ENCODE measurements at regions not wholly inside any gene's neighbourhood (a gene's known extent, or its start where the extent isn't known, plus 50 kb on each side); places are given as distances from the start of the nearest gene placed in this dataset.

DNA sequence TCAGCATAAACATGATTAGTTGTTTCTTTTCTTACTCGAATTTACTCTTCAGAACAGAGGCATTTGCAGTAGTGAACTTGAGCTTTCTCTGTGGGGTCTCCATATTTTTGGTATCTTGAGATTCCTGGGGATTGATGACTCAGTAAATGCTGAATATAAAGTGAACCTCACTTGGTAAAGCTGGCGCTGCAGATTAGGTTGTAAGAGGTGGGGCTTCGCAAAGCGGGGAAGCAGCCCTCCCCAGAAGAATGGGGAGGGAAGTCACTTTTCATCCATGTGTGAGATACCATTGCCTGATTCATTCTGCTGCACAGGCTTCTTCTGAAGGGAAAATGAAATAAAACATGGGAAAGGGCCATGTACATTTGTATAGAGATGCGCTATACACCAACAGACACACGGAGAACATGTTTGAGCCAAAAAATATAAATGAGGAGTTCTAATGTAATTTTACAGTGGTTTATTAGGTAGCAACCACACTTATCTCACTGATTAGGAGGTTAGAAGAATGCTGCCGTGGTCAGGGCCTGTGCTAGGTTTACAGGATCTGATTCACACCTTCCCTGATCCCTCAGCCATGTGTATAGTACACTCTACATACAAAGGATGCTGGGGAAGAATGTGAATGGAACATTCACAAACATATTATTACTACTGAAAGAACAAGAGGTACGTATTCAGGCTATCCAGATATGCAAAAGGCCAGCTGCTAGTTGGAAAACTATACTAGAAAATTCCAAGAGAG, 63.5 kb downstream of the DNTTIP2 start:
- no peak for DNase-seq

DNA sequence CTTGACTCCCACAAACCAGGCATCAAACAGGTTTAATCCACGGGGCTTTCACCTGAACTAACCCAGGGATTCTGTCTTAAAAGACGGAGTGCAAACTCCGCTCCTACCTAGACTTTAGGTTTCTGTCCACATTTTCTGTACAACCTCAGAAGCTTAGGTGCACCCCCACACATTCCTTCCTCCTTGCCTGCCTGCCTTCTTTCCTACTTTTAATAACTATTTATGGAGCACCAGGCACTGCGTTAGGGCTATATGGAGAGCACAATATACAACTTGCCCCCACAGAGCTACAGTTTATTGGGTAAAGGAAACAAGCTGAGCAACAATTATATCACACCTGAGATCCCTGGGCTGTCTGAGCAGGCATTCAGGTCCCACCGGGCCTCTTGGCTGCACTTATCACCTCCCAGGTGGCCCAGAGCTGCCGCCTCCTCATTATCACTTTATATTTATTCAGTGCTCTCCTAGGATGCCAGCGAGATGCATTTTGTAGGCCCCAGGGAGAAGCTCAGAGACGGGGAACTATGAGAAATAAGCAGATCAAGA, 64.1 kb downstream of the DNTTIP2 start:
- DNase-seq = no peak

DNA sequence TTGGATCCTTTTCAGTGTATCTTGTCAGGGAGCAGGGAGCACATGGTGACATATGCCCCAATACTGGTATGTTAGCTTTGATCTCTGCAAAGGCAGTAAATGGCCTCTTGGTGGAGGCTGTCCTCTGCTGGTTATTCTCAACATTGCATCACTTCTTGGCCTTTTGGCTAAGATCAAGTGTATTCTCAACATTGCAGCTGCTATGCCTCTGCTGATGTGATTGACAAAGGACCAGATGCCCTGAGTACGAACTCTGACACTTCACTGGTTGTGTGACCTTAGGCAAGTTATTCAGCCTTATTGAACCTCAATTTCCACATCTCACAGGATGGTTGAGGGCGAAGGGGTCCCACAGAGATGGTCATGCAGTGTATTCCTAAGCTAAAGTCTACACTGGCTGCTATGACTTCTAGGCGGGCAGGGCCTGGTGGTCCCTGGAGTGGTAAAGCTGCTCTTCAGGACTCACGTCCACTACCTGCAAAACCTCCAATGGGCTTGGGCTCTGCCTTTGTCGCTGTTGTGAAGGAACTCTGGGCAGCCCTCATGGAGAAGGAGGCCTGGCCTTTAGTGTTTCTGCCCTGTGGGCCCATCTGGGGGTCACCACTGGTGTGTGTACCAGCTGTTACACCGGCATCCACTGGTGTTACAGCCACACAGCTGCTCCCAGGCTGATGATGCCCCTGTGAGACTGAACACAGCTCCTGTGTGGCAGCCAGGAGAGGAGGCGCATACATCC, 64.8 kb downstream of the DNTTIP2 start:
- peak; percentile 90 for DNase-seq

DNA sequence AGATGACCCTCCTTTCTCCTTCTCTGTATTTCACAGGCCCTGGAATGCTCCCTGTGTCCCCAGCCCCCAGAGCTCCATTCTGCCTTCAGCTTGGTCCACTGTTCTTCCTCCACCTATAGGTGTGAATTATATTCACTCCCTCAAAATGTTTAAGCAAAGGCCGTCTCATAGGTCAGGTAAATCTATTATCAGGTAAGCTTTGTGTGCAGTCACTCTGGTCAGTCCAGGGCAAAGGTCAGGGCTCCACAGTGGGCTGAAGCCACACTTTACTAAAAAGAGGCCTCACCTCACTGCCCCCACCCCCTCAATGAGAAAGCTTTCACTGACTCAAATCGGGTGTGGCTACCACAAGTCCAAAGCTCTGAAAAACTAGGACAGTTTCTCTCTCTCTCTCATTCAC, 65.9 kb downstream of the DNTTIP2 start:
- DNase-seq = no peak

DNA sequence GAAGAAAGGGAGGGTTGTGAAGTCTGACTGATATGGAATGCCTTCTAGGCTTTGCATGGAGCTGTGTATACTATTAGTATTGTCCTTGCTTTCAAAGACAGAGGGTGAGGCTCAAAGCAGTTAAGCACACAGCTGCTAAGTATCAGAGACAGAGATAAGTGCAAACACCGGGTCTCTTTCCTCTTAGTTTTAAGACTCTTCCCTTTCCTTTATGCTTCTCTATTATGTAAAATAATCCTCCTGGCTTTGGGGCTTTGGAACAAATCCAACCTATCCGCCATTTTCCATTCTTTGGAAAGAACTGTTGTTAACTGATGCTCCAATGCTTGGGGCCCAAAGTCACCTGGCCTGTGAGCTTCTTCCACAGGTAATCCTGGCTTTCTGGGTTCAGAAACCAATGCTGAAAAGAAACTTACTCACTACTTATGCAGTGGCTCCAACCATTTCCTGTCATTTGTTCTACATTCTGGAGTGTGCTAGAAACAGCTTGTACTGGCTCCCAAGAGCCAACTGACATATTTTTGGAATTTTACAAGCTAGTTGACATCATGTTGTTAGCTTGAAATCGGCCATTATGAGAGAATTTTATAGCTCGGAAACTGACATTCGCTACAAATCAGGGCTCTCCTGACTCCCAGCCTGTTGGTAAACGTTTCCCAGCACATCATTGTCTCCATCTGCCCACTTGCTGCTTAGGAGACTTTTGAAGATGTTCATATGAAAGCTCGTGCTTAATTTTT, 67.5 kb downstream of the DNTTIP2 start:
- no peak for DNase-seq

DNA sequence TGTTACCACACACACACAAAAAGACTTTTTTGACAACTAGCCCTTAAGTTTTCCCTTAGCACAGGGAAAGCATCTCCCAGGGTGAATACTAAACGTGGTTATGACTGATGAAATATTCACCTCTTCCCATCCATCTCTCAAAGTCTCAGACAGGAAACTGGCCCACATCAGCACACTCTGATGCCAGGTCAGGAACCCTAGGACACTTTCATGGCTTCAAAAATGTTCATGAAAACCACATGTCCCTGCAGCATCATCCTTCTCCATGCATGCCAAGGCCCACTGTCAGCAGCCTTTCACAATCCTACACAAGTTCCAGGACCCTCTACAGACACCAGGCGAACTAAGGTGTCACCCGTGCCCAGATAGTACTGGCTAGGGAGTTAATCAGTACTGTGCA, 68.7 kb downstream of the DNTTIP2 start:
- DNase-seq = no peak

DNA sequence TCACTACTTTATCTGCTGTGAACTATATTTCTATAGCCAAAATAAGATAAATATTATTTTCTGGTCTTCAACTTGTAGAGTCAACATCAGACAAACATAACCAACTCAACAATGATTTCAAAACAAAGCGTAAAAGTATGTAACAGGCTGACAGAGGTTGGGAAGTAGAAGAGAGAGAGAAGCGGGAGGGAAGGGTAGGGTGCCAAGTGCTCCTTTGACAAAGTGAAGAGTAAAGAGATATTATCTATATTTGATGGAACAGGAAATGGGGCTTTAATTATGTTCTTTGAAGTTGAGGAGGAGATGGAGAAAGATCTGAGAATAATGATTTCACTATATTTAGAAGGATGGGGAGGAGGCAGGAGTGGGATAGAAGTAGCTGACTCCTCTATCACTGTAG, 70.1 kb downstream of the DNTTIP2 start:
- DNase-seq = no peak

DNA sequence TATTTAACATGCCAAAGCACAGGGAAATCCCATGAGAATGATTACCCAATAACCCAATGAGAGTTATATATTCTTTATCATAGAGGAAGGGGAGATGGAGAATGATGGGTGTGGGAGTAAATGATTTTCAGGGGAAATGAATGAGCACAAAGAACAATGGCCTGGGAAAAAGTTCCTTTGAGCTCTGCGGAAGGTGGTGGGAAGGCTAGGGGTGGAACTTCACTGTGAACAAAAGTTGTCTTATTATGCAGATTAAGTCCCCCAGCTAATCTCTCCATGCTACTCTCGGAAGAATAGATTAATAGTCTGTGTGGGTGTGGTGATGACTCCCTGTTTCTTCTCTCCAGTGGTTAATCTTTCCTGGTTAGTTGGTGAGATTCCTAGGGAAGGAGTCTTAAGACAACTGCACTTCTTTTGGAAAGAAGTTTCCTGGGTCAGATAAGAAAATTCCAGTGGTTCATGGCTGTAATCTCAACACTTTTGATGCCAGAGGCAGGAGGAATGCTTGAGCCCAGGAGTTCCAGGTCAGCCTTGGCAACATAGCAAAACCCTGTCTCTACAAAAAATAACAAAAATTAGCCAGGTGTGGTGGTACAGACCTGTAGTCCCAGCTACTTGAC, 71.6 kb downstream of the DNTTIP2 start:
- no peak for DNase-seq

DNA sequence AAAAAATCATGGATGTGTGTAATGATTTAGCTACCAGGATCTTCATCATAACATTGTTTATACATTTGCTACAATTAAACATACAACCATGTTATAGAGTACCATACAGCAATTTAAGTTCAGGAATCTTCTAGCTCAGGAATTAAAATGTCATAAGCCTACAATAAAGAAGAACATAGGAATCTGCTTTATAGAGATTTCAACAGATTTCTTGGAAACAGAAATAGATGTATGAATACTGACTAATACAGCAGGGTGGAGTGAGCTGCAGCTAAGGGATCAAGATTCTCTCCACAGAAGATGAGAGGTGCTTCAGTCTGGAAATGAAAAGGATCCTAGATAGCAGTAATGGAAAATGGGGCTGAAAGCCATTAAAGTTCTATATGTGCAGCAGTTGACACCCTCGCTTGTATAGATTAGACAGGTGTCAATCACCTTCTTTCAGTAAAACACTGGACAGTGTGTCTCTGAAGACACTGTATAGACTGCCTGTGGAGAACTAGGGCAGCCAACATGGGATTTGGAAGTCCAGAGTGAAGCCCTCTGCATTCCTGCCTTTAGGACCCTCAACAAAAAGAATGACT, 73.9 kb downstream of the DNTTIP2 start:
- no peak for DNase-seq

DNA sequence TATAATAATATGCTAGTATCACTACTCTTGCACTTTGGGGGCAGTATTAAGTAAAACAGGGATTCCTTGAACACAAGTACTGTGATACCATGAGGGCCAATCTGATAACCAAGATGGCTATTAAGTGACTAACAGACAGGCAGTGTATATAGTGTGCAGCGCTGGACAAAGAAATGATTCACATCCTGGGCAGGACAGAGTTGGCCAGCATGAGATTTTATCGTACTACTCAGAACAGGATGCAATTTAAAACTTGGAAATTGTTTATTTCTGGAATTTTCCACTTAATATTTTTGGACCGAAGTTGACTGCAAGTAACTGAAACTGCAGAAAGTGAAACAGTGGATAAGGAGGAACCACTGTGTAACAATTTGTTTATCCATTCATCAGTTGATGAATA, 74.6 kb downstream of the DNTTIP2 start:
- DNase-seq = no peak

DNA sequence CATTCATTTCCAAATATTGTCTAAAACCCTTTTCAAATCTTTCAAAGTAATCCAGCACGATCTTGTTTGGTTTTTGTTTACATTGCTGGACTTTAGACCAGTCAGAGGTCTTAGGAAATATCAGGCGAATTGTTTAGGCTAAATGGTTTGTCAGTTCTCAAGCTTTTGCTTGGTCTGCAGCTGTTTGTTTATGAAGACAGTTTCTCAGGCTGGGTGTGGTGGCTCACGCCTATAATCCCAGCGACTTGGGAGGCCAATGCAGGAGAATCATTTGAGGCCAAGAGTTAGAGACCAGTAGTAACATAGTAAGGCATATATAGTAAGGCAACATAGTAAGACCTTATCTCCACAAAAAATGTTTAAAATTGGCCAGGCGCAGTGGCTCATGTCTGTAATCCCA, 77.5 kb downstream of the DNTTIP2 start:
- DNase-seq = no peak

DNA sequence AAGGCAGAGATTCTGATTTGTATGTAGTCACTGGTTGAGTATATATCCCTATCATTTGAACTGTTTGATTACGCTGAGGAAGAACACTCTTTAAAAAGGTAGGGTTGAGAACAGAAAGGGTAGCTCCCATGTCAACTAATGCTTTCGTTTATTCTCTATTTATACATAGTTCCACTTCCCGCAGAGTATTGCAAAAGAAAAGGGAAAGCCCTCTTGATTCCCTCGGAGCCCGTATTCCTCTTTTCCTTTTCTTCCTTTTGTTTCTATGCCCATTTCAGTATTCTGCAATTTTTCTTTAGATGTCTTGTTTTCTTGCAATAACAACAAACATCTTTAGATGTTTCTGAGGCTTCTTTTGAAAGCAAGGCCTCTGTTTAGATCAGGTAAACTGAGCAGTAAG, 78.2 kb downstream of the DNTTIP2 start:
- no peak for DNase-seq

DNA sequence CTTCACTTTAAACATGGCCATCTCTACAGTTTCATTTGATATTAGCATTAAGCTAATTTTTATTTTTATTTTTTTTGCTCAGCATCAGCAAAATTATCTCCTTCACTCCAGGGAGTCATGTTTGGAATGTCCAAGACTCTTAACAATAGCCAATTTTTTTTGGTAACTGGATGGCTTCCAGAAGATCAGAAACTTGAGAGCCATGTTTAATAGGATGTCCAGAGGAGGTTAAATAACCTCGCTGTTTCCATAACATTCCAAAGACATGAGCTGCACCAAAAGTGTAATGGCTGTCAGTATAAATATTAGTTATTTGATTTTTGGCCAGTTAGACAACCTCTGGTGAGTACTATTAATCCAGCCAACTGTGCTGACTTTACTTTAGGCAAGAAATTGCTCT, 80.7 kb downstream of the DNTTIP2 start:
- DNase-seq = no peak

DNA sequence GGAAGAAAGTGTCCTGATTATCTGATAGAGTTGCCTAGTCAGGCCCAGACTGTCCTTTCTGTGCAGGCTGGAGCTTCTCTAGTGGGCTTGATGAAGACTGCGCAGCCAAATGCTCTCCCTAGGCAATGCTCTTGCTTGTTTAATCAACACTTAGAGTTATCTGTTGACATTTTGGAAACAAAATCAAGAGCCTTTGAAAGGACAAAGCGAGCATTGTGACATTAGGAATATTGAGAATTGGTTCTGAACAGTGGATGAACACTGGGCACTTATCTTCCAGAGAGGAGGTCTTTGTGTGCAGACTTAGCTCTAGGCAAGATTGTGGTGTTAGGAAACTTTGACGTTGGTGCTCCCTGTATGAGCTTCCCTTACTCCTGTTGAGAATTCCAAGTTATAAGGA, 94.5 kb downstream of the DNTTIP2 start:
- no peak for DNase-seq

DNA sequence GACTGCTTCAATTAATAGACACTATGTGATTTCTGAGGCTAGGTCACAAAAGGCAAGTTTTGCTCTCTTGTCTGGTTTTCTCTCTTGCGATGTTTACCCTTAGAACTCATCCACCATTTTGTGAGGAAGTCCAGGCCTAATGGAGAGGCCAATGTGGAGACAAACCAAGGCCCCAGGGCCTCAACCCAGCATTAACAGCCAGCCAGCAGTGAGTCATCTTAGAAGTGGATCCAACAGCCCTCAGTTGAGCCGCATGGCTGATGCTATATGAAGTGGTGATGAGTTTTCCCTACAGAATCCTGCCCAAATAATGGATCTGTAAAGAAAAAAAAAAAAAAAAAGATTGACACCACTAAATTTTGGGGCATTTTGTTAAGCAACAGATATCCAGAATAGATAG, 95.1 kb downstream of the DNTTIP2 start:
- DNase-seq = no peak

DNA sequence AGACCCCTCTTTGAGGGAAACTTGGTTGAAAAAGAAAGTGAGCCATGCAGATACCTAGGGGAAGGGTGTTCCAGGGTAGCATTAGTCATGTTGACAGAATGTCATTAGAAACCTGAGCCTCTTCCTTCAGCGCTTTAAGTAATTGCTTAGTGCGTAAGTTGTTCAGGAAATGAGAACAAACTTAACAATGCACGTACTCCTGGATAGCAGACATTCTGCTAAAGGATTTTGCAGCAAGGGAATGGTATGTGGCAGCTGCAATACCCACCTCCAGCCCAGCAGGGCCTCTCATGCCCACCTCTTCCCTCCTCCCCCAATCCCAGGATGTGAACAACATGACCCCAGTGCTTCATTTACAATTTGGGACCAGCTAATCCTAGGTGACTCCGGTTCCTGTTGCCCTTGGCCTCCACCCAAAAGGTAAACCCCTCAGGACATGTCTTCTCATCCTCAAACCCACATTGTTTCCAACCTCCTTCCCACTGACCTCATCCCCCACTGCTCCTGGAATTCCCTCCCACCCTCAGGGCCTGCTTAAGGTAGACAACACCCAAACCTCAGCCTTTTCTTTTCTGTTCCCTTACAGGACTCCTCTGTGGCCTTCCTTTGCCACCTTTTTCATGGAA, 98.0 kb upstream of the BCAR3 start:
- DNase-seq = peak; percentile 16

DNA sequence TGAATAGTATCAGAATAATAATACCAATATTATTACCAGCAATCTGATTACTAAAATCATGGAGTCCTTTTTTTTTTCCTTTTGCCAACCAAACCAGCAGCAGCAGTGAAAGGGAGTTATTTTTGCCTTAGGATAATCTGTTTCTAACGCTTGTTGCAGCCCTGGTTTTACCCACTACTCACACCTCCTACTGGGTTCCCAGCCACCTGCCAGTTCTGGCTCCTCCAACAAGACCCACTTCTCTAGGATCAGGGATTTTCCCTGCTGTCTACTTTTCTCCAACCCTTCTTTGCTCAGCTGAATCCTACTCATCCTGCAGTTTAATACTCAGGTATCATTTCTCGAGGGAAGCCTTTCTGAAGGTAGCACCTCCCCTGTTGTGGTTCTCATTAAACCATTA, 96.8 kb upstream of the BCAR3 start:
- DNase-seq = no peak

DNA sequence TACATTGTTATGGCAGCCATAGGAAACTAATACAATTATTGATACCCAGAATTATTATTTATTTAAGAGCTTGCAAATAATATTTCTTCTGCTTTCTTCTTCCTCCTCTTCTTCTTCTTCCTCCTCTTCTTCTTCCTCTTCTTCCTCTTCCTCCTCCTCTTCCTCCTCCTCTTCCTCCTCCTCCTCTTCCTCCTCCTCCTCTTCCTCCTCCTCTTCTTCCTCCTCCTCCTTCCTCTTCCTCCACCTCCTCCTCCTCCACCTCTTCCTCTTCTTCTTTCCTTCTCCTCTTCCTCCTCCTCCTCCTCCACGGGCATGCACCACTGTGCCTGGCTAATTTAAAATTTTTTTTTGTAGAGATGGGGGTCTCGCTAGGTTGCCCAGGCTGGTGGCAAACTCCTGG, 95.6 kb upstream of the BCAR3 start:
- no peak for DNase-seq

DNA sequence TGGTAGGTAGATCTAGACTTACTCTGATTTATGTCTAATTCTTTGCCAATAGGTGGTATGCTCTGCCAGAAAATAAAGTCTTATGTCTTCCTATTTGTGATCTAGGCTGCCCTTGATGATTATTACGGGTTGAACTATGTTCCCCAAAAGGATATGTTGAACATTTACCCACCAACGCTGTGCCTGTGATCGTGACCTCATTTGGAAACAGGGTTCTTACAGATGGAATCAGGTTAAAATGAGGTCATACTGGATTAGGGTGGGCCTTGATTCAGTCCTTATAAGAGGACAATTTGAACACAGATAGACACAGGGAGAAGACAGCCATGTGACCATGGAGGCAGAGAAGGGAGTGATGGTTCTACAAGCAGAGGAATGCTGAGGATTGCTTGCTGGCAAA, 95.1 kb upstream of the BCAR3 start:
- DNase-seq = no peak

DNA sequence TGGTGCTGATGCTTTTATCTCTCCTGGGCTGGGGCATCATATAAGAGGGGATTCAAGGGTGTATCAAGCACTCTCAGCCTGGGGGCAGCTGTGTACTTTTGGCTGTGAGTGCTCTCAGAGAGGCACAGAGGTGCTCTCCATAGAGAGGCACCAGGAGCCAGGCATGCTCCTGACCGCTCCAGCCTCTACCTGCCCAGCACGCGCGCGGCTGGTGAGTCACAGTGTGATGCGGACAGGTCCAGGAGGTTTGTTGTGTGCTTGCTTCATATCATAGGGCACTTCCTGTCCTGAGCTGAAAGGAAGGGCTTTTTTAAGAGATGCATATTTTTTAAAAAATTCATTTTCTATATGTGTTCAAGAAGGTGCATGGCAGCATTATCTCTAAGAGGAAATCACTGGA, 93.6 kb upstream of the BCAR3 start:
- no peak for DNase-seq

DNA sequence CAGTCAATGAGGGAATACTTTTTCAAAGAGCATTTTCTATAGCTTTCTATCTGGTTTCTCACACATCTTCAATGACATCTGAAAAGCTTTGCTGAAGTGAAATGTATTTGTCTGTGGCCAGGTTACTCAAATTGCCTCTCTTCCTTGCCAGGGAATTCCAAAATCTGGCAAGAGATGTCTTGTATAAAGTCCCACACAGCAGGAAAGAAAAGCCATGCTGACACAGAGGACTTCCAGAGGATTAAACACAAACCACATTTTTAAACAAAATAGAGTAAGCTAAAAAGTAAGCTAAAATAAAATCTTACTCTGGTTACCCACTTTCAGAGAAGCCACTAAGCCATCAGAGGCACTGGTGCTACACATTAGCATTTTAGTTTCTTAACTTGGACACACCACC, 93.1 kb upstream of the BCAR3 start:
- DNase-seq = no peak

DNA sequence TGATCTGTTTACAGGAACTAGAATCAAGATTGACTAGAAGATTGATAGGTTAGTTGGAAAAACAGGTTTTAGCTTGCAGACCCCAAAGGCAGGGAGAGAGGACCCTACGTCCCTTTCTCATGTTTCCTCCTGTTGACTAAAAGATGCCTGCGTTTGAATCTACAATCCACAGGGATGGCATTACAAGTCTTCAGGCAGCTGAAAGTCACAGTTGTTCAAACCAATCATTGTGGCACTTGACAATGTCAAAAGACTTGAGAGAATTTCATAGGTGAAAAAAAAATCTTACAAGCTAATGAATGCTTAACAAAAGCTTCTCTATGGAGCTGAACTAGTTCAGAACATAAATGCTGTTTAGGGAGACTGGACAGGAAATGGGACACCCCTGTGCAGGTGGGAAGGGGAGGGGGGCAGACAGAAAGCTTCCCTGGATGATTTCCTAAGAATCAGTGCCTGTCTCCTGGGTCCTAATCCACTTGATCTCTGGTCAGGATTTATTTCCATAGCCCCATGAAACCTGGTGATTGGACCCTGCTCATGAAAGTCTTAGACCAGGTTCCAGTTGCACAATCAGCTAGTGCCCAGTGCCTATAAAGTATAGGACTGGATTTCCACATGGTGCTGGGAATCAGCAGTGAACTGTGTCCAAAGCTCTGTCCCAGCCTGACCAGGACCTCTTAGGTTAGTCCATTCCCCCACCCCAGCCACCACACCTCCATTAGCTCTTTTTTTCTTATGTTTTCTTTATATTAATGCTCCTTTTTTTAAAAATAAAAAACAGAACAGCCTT, 91.6 kb upstream of the BCAR3 start:
- peak; percentile 33 for DNase-seq
